H1 (cell line): ENCODE measurements at regions not wholly inside any gene's neighbourhood (a gene's known extent, or its start where the extent isn't known, plus 50 kb on each side); places are given as distances from the start of the nearest gene placed in this dataset.

Experiments used
- EP300 ChIP-seq, 2 experiments: IDR thresholded peaks; 1 replicate in 1 of 2; 2 replicates in 1 of 2; pipeline ENCODE4 v1.6.1; 2011 to 2012; ENCODE audit warnings: low read depth in 2 of 2, low read length in 2 of 2, mild to moderate bottlenecking in 2 of 2, borderline replicate concordance in 1 of 2, inconsistent platforms in 1 of 2, moderate library complexity in 1 of 2
- TF ChIP-seq, protein P1 (sequence below): IDR thresholded peaks from 2 replicates; pipeline ENCODE4 v1.6.1; 2012; ENCODE audit warnings: inconsistent platforms

DNA sequence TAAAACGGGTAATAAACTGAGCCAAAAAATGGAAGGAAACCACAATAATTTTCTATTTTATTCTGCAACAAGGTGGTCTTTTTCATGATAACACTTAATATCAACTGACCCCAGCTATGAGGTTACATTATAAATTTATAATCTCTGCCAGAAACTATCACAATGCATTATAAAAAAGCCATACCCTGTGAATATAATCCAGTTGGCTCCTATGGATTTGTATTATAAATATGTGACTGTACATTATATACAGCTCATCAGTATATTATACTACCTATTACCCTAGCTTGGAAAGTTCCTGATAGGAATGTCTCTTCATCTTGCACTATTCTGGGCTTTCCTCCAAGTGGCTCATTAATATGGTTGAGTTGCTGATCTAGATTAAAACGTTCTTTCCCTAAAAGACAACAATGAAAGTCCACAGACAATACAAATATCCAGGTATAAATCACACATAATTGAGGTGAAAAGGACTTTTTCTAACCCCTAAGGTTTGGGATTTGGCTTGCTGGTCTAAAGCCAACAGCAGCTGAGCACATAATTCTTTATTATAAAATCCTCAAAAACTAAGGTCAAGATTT, 487.7 kb downstream of the TTLL7 start (continued):
- TF ChIP-seq, protein P1, sequence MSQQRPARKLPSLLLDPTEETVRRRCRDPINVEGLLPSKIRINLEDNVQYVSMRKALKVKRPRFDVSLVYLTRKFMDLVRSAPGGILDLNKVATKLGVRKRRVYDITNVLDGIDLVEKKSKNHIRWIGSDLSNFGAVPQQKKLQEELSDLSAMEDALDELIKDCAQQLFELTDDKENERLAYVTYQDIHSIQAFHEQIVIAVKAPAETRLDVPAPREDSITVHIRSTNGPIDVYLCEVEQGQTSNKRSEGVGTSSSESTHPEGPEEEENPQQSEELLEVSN, result no peak
- TF ChIP-seq EP300 (IDR thresholded peaks at IDR 0.05; ENCODE audit: borderline replicate concordance in 1 of 2, low read depth in 2 of 2, low read length in 2 of 2), result no peak
